ENCODE measurements at regions not wholly inside any gene's neighbourhood (a gene's known extent, or its start where the extent isn't known, plus 50 kb on each side); places are given as distances from the start of the nearest gene placed in this dataset.

DNA sequence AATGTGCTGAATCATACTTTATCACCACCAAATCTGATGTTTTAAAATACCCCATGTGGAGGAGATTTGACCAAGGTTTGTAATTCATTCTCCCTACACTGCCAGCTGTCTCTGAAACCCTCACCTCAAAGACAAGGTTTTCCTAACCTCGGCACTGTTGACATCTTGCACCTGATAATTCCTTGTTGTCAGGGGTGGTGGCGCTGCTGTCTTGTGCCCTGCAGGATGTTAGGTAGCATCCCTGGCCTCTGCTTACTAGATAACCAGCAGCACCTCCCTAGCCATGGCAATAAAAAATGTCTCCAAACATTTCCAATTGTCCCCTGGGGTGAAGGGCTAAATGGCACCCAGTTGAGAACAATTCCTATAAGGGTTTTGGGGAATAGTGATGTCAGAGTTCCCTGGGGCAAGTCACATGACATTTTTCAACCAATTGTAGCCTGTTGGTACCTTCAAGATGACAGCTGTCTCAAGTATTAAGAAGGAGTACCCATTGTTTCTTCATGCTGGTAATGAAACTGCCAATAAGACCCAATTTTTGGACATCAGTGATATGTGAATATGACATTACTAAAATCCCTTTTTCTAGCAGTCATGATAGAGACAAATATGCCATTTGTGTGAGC, 160.6 kb upstream of the PLCXD3 start:
- WGBS, 3 donors, result 64 to 81% (median 70%) methylated on average over 2 of the region's 2 CpGs
- Histone ChIP-seq H3K9me3 (no peaks in the 10 kb centered on the region), H3K36me3 (ENCODE audit: insufficient read depth in 1 of 2, low read depth in 1 of 2) (no peaks in the 10 kb centered on the region), H3K4me1 (no peaks in the 10 kb centered on the region), H3K27me3 (ENCODE audit: insufficient read depth in 3 of 3, low read length in 2 of 3) (no peaks in the 10 kb centered on the region), H3K4me3 (no peak overlapping the region), H3K27ac (no peak overlapping the region)
- intact Hi-C loops (cut with DNase I), result no loop called here
- ATAC-seq (no peak), DNase-seq (no peak)
- TF ChIP-seq, protein P1, sequence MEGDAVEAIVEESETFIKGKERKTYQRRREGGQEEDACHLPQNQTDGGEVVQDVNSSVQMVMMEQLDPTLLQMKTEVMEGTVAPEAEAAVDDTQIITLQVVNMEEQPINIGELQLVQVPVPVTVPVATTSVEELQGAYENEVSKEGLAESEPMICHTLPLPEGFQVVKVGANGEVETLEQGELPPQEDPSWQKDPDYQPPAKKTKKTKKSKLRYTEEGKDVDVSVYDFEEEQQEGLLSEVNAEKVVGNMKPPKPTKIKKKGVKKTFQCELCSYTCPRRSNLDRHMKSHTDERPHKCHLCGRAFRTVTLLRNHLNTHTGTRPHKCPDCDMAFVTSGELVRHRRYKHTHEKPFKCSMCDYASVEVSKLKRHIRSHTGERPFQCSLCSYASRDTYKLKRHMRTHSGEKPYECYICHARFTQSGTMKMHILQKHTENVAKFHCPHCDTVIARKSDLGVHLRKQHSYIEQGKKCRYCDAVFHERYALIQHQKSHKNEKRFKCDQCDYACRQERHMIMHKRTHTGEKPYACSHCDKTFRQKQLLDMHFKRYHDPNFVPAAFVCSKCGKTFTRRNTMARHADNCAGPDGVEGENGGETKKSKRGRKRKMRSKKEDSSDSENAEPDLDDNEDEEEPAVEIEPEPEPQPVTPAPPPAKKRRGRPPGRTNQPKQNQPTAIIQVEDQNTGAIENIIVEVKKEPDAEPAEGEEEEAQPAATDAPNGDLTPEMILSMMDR (IDR thresholded peaks at IDR 0.05), result no peak

DNA sequence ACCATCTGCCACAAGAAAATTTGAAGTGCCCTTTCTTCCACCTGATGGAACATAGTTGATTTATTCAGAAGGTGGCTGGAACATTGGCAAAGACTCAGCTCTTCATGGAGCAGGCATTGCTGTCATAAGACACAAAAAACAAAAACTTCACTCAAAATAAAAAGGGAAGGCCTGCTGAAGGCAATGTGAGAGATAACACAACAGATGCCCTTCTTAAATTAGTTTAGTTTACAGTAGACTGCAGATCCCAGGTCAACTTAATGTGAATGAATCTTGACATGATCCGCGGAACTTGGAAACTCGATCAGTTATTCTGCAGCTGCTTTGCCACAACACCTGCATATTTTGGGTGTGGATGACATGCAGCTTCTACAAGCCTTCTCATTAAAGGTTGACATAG, 159.8 kb upstream of the PLCXD3 start:
- TF ChIP-seq, protein P1 (IDR thresholded peaks at IDR 0.05), result no peak
- no peak overlapping the region for H3K4me3 ChIP-seq
- 47 to 56% (median 50%) methylated on average over 3 of the region's 3 CpGs for WGBS, 3 donors
- no peaks in the 10 kb centered on the region for H3K4me1 ChIP-seq
- H3K27ac ChIP-seq, result no peak overlapping the region
- ATAC-seq, result no peak
- intact Hi-C loops (cut with DNase I), result no loop called here
- no peaks in the 10 kb centered on the region for H3K9me3 ChIP-seq
- DNase-seq, result no peak
- no peaks in the 10 kb centered on the region for H3K36me3 ChIP-seq (ENCODE audit: insufficient read depth in 1 of 2, low read depth in 1 of 2)
- no peaks in the 10 kb centered on the region for H3K27me3 ChIP-seq (ENCODE audit: insufficient read depth in 3 of 3, low read length in 2 of 3)

DNA sequence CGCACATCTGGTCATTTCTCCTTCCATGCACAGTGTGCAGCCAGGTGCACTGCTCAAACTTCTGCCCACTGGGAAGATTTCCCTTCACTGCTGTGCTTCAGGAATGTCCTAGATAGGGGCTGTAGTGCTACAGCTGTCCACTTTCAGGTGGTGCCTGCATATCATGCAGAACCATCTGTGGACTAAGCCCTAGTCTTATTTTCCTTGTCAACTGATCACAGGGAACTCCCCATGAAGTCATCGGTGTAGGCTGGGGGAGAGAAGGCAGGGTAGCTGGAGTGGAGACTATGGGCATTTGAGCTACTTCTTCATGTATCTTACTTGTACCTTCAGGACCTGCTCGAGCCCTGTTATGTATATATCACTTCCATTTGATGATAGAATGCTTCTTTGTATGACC, 150.9 kb upstream of the PLCXD3 start:
- no peak for DNase-seq
- Histone ChIP-seq H3K36me3 (ENCODE audit: insufficient read depth in 1 of 2, low read depth in 1 of 2) (no peaks in the 10 kb centered on the region), H3K27me3 (ENCODE audit: insufficient read depth in 3 of 3, low read length in 2 of 3) (no peaks in the 10 kb centered on the region), H3K4me3 (no peak overlapping the region), H3K9me3 (no peaks in the 10 kb centered on the region), H3K27ac (no peak overlapping the region), H3K4me1 (no peaks in the 10 kb centered on the region)
- TF ChIP-seq, protein P1 (IDR thresholded peaks at IDR 0.05), result no peak
- intact Hi-C loops (cut with DNase I), result no loop called here
- WGBS, 3 donors, result 64 to 77% (median 76%) methylated on average over 3 of the region's 3 CpGs
- no peak for ATAC-seq

DNA sequence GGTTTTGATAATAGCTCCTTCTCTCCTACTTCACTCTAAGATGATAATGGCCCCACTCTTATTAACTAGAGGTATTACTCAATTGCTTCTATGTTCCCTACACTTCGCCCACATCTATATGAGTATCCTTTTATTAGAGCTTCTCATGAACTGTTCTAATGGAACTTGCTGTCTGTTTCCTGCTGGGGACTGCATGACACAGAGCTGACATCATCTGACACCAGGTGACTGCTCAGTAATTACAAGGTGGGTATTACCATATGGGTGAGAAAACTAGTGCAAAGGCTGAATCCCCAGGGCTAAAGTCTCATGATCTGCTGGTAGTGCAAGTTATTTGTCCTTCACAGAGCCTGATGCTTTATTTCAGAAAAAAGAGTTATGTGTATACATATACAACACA, 146.2 kb upstream of the PLCXD3 start:
- no peaks in the 10 kb centered on the region for H3K4me1 ChIP-seq
- H3K36me3 ChIP-seq (ENCODE audit: insufficient read depth in 1 of 2, low read depth in 1 of 2), result no peaks in the 10 kb centered on the region
- no peak overlapping the region for H3K4me3 ChIP-seq
- WGBS, 3 donors, result 78 to 94% (median 87%) methylated on average over 1 of the region's 1 CpG
- no peaks in the 10 kb centered on the region for H3K9me3 ChIP-seq
- H3K27me3 ChIP-seq (ENCODE audit: insufficient read depth in 3 of 3, low read length in 2 of 3), result no peaks in the 10 kb centered on the region
- DNase-seq (no peak), ATAC-seq (peak in 1 of 4 donors; percentile 21)
- no peak overlapping the region for H3K27ac ChIP-seq
- TF ChIP-seq, protein P1 (IDR thresholded peaks at IDR 0.05), result no peak
- intact Hi-C loops (cut with DNase I), result no loop called here

DNA sequence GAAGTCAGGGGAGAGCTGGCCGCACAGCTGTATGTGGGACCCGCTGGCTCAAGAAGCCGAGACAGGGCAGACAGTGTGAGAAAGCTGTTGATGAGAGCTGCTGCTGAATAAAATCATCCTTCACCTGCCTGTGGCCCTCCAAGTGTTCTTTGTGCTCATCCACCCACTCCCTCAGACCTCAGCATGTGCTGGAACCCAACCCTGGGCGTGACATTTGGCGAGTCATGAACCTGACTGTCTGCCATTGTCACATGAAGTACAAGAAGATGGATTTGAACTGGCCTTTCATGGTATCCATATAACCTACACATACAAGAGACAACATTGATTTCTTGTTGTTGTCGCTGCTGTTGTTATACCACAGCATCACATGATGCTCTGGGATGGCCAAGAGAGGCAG, 139.7 kb upstream of the PLCXD3 start:
- ATAC-seq, result no peak
- Histone ChIP-seq H3K27me3 (ENCODE audit: insufficient read depth in 3 of 3, low read length in 2 of 3) (no peaks in the 10 kb centered on the region), H3K36me3 (ENCODE audit: insufficient read depth in 1 of 2, low read depth in 1 of 2) (no peaks in the 10 kb centered on the region), H3K9me3 (no peaks in the 10 kb centered on the region), H3K27ac (no peak overlapping the region), H3K4me1 (no peaks in the 10 kb centered on the region), H3K4me3 (no peak overlapping the region)
- TF ChIP-seq, protein P1 (IDR thresholded peaks at IDR 0.05), result no peak
- 76 to 81% (median 80%) methylated on average over 6 of the region's 6 CpGs for WGBS, 3 donors
- intact Hi-C loops (cut with DNase I), result no loop called here
- no peak for DNase-seq
